K562 (cell line): ENCODE measurements at regions not wholly inside any gene's neighbourhood (a gene's known extent, or its start where the extent isn't known, plus 50 kb on each side); places are given as distances from the start of the nearest gene placed in this dataset.

Experiments
- CHD1 ChIP-seq: fragments of 200-600 bp; sonication (generic); IDR thresholded peaks from one replicate; pipeline ENCODE4 v1.6.1; 2012; ENCODE audit warnings: mild to moderate bottlenecking, moderate library complexity, low read length, inconsistent platforms
- CREM ChIP-seq: IDR thresholded peaks from 2 replicates; pipeline ENCODE4 v1.6.1; 2014; ENCODE audit warnings: antibody characterized with exemption, low read depth
- CTCF ChIP-seq, 3 experiments: IDR thresholded peaks in 2 of 3; conservative IDR thresholded peaks in 1 of 3; 2 replicates each; pipeline ENCODE4 v1.5.1; 2011 to 2012; ENCODE audit warnings: low read length in 3 of 3, mild to moderate bottlenecking in 3 of 3, control low read depth in 2 of 3, improper control_type of control experiment in 1 of 3, inconsistent platforms in 1 of 3, low read depth in 1 of 3, mixed read lengths in 1 of 3, moderate library complexity in 1 of 3; ENCODE audit not compliant: insufficient read depth in 2 of 3
- ELF2 ChIP-seq: fragments of 250-450 bp; sonication (Bioruptor Pico); IDR thresholded peaks from 2 replicates; pipeline ENCODE4 v1.5.0; 2021; ENCODE audit warnings: mild to moderate bottlenecking
- EZH2 ChIP-seq: IDR thresholded peaks from 2 replicates; pipeline ENCODE4 v1.6.1; 2012; ENCODE audit warnings: low read depth, mild to moderate bottlenecking, inconsistent platforms, low read length, borderline replicate concordance
- HDAC2 ChIP-seq: fragments of 450-650 bp; IDR thresholded peaks from 2 replicates; pipeline ENCODE4 v1.6.1; 2016; ENCODE audit warnings: mild to moderate bottlenecking
- MAFK ChIP-seq: IDR thresholded peaks from 2 replicates; pipeline ENCODE4 v1.6.1; 2011; ENCODE audit warnings: low read length, improper control_type of control experiment
- POLR2A ChIP-seq: fragments of 450-650 bp; conservative IDR thresholded peaks from 2 replicates; pipeline ENCODE4 v1.6.1; 2016
- REST ChIP-seq, 2 experiments: fragments of 450-650 bp; formaldehyde crosslinking in 1 of 2; IDR thresholded peaks; 2 replicates each; pipeline versions ENCODE4 v1.4.0 to v1.6.1; 2014 to 2020; ENCODE audit warnings: mild to moderate bottlenecking in 2 of 2, borderline replicate concordance in 1 of 2, low read depth in 1 of 2
- SMC3 ChIP-seq: conservative IDR thresholded peaks from 2 replicates; pipeline ENCODE4 v1.6.1; 2011; ENCODE audit warnings: low read depth, low read length, improper control_type of control experiment; ENCODE audit not compliant: insufficient read depth
- TAF1 ChIP-seq: IDR thresholded peaks from 2 replicates; pipeline ENCODE4 v1.6.1; 2011; ENCODE audit warnings: mild to moderate bottlenecking, low read length, moderate library complexity; ENCODE audit not compliant: insufficient read depth, control insufficient read depth, severe bottlenecking; ENCODE audit errors: extremely low read depth
- ZNF354B ChIP-seq: fragments of 250-450 bp; sonication (Bioruptor Pico); IDR thresholded peaks from 2 replicates; pipeline ENCODE4 v1.4.0; 2020

GRCh38 chr13:73585236-73585635 lies 526.4 kb downstream of the KLF5 start:
- TF ChIP-seq MAFK (no peak), ZNF354B (CRISPR knock-in tag) (no peak), SMC3 (no peak), CTCF (IDR thresholded peaks at IDR 0.05 in 2 of 3, conservative IDR thresholded peaks at IDR 0.05 in 1 of 3; ENCODE audit: insufficient read depth in 2 of 3, low read depth in 1 of 3, low read length in 3 of 3) (no peak), POLR2A (no peak), REST (IDR thresholded peaks at IDR 0.05; ENCODE audit: borderline replicate concordance) (no peak), REST (CRISPR knock-in tag; IDR thresholded peaks at IDR 0.05; ENCODE audit: low read depth) (no peak), ELF2 (CRISPR knock-in tag) (no peak), TAF1 (no peak), CREM (no peak), EZH2 (no peak), CHD1 (no peak), HDAC2 (no peak)
